HFFc6 (cell line): ENCODE measurements at regions not wholly inside any gene's neighbourhood (a gene's known extent, or its start where the extent isn't known, plus 50 kb on each side); places are given as distances from the start of the nearest gene placed in this dataset.
"Not testable (repeated sequence)": the region's sequence is repeated elsewhere in the genome, so short reads cannot be mapped to it uniquely, and the experiment has no call there.

Experiments
- DNase-seq: peaks from one replicate; pipeline ENCODE4 v3.0.0-alpha.2; 2018
- H3K27ac Mint-ChIP-seq: 2 replicates; pipeline ENCODE4 v1.8.0; 2020; ENCODE audit warnings: mild to moderate bottlenecking, mixed read lengths
- H3K27me3 Mint-ChIP-seq: 2 replicates; pipeline ENCODE4 v1.8.0; 2021; ENCODE audit warnings: mild to moderate bottlenecking, moderate library complexity, mixed read lengths; ENCODE audit not compliant: insufficient read depth
- H3K36me3 Mint-ChIP-seq: 2 replicates; pipeline ENCODE4 v1.8.0; 2021; ENCODE audit warnings: low read depth, mixed read lengths
- H3K4me1 Mint-ChIP-seq: 2 replicates; pipeline ENCODE4 v1.8.0; 2020; ENCODE audit warnings: low read depth, mixed read lengths
- H3K4me3 Mint-ChIP-seq: 2 replicates; pipeline ENCODE4 v1.8.0; 2020; ENCODE audit warnings: mild to moderate bottlenecking, moderate library complexity, mixed read lengths
- H3K9me3 Mint-ChIP-seq: 2 replicates; pipeline ENCODE4 v1.8.0; 2020; ENCODE audit warnings: mild to moderate bottlenecking, mixed read lengths
- TF ChIP-seq, protein P1 (sequence below): fragments of 200-600 bp; sonication (generic); IDR thresholded peaks from 2 replicates; pipeline ENCODE4 v1.5.0; 2021; ENCODE audit warnings: antibody characterized with exemption, mild to moderate bottlenecking

DNA sequence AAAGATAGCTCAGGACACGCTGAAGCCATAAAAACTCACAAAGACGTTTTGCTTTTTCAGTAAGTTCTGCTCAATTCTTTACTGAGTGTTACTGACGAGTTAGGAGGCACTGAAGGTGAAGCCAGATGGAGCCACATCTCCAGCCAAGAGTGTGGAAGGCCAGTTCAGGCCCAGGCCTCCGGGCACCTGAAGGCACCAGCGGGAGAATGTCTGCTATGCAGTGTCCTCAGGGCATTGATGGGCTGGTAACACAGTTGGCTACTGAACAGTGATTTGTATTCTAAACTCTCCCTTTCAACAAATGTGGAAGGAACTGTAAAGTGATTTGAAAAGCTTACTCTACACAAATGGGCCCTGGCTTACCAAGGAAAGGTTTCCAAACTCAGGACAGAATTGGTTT lies 64.8 kb upstream of the SVIL start:
- Mint-ChIP-seq H3K4me3 (no peak overlapping the region), H3K36me3 (no peaks in the 10 kb centered on the region), H3K9me3 (no peaks in the 10 kb centered on the region), H3K27me3 (peaks cover 21% of the 10 kb centered on the region), H3K4me1 (peaks cover 12% of the 10 kb centered on the region), H3K27ac (no peak overlapping the region)
- no peak for DNase-seq
- TF ChIP-seq, protein P1, sequence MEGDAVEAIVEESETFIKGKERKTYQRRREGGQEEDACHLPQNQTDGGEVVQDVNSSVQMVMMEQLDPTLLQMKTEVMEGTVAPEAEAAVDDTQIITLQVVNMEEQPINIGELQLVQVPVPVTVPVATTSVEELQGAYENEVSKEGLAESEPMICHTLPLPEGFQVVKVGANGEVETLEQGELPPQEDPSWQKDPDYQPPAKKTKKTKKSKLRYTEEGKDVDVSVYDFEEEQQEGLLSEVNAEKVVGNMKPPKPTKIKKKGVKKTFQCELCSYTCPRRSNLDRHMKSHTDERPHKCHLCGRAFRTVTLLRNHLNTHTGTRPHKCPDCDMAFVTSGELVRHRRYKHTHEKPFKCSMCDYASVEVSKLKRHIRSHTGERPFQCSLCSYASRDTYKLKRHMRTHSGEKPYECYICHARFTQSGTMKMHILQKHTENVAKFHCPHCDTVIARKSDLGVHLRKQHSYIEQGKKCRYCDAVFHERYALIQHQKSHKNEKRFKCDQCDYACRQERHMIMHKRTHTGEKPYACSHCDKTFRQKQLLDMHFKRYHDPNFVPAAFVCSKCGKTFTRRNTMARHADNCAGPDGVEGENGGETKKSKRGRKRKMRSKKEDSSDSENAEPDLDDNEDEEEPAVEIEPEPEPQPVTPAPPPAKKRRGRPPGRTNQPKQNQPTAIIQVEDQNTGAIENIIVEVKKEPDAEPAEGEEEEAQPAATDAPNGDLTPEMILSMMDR, result no peak

DNA sequence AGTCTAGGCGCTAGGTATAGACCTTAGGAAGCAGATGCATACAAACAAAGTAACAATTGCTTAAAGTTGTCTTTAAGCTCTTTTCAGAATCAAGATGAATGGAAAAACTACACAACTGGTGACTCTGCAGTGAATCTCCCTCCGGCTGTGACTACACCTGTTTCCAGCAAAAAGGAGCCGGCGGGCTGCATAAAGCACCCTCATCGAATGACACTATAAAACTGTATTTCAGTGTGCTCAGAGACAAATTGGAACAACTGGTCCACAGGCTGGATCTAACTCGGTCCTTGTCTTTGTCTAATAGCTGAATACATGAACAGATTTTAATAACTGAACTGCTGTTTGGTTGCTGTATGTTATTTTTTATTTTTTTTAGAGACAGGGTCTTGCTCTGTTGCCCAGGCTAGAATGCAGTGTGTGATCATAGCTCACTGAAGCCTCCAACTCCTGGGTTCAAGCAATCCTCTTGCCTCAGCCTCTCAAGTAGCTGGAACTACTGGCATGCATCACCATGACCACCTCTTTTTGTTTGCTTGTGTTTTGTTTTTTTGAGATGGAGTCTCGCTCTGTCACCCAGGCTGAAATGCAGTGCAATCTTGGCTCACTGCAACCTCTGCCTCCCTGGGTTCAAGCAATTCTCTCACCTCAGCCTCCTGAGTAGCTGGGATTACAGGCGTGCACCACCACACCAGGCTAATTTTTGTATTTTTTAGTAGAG lies 64.2 kb upstream of the SVIL start:
- DNase-seq, result no peak

DNA sequence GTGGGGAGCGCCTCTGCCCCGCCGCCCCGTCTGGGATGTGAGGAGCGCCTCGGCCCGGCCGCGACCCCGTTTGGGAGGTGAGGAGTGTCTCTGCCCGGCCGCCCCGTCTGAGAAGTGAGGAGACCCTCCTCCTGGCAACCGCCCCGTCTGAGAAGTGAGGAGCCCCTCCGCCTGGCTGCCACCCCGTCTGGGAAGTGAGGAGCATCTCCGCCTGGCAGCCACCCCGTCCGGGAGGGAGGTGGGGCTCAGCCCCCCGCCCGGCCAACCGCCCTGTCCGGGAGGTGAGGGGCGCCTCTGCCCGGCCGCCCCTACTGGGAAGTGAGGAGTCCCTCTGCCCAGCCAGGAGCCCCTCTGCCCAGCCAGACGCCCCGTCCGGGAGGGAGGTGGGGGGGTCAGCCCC lies 61.8 kb upstream of the SVIL start:
- H3K4me1 Mint-ChIP-seq, H3K9me3 Mint-ChIP-seq, DNase-seq, H3K27ac Mint-ChIP-seq, H3K36me3 Mint-ChIP-seq, H3K4me3 Mint-ChIP-seq: not testable (repeated sequence)
- peaks cover 20% of the 10 kb centered on the region for H3K27me3 Mint-ChIP-seq

More for the DNA sequence above, 64.2 kb upstream of the SVIL start:
- H3K27me3 Mint-ChIP-seq, result peaks cover 19% of the 10 kb centered on the region
- H3K36me3 Mint-ChIP-seq, result no peaks in the 10 kb centered on the region
- H3K9me3 Mint-ChIP-seq, result no peaks in the 10 kb centered on the region
- H3K27ac Mint-ChIP-seq, result no peak overlapping the region
- H3K4me1 Mint-ChIP-seq, result peaks cover 12% of the 10 kb centered on the region
- TF ChIP-seq, protein P1, result no peak
- H3K4me3 Mint-ChIP-seq, result no peak overlapping the region

DNA sequence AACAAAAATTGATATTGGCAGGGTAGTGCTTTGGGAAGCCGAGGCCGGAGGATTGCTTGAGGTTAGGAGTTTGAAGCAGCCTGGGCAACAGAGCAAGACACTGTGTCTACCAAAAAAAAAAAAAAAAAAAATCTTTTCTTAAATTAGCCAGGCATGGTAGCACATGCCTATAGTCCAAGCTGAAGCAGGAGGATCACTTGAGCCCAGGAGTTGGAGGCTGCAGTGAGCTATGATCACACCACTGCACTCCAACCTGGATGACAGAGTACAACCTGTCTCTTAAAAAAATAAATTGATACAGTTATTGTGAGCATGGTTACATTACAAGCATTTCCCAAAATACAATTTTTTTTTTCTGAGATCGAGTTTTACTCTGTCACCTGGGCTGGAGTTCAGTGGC lies 59.4 kb upstream of the SVIL start:
- Mint-ChIP-seq H3K4me1 (peaks cover 10% of the 10 kb centered on the region), H3K36me3 (no peaks in the 10 kb centered on the region), H3K27ac (no peak overlapping the region), H3K4me3 (no peak overlapping the region), H3K9me3 (no peaks in the 10 kb centered on the region), H3K27me3 (peaks cover 10% of the 10 kb centered on the region)
- no peak for DNase-seq
- TF ChIP-seq, protein P1, result no peak

DNA sequence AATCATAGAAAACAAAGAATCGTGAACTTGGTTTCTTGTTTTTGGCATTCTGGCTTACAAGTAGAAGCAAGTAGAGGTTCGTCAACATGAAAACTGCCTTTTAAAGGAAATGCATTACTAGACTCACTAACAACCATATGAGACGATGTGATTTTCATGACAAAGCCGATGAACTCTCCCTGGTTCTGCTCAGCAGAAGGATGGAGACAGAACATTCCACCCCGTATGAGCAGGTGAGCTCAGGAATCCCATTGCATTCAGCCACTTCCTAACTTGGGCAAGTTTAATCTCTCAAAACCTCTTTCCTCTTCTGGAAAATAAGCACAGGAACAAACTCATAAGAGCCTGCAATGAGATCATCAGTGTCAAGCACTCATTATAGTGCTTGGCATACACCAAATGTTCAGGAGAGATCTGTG lies 57.4 kb upstream of the SVIL start:
- TF ChIP-seq, protein P1, result no peak
- no peaks in the 10 kb centered on the region for H3K9me3 Mint-ChIP-seq
- H3K36me3 Mint-ChIP-seq, result no peaks in the 10 kb centered on the region
- peaks cover 10% of the 10 kb centered on the region for H3K27me3 Mint-ChIP-seq
- no peak overlapping the region for H3K4me3 Mint-ChIP-seq
- peaks cover 21% of the 10 kb centered on the region for H3K4me1 Mint-ChIP-seq
- no peak overlapping the region for H3K27ac Mint-ChIP-seq
- no peak for DNase-seq

DNA sequence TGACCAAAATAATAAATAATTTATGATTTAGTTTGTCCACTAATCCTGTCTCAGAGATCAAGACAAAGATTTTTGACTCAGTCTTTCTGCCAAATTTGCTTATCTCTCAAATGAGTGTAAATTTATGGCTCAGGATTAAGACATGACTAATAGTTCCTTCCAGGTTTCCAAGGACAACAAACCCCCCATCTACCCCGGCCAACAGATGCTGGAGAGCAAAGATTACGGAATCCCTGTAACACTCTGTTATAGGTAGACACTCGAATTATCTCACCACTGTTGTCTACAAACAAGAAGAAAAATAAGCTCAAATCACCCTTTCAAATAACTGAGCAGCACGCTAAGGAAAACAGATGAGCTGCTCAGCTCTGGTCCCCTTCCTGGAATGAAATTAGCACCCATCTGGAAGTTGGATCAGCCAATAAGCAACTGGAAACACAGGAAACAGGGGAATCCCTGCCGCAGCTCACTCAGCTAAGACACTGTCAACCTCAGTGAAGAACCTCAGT lies 56.8 kb upstream of the SVIL start:
- no peaks in the 10 kb centered on the region for H3K36me3 Mint-ChIP-seq
- H3K27me3 Mint-ChIP-seq, result peaks cover 12% of the 10 kb centered on the region
- H3K4me1 Mint-ChIP-seq, result peaks cover 21% of the 10 kb centered on the region
- no peak overlapping the region for H3K4me3 Mint-ChIP-seq
- DNase-seq, result peak; percentile 21
- H3K27ac Mint-ChIP-seq, result no peak overlapping the region
- TF ChIP-seq, protein P1, result no peak
- H3K9me3 Mint-ChIP-seq, result no peaks in the 10 kb centered on the region
